Stimulated activated CD8-positive, alpha-beta memory T cell treated with anti-CD3 and anti-CD28 coated beads, Interleukin-2, amount 100 ng/mL, for 1 hour (primary cell): ENCODE measurements at regions not wholly inside any gene's neighbourhood (a gene's known extent, or its start where the extent isn't known, plus 50 kb on each side); places are given as distances from the start of the nearest gene placed in this dataset.
A peak's percentile ranks its signal among the peaks of the same experiment; 100 is the strongest.
"Not testable (repeated sequence)": the region's sequence is repeated elsewhere in the genome, so short reads cannot be mapped to it uniquely, and the experiment has no call there.

Source experiments
- DNase-seq, 2 donors: peaks; one replicate each; pipeline ENCODE4 v3.0.0-alpha.2; 2020; ENCODE audit warnings: low read depth in 2 of 2

GRCh38 chr7:92915348-92915747 is 79.0 kb upstream of the CDK6 start:
- DNase-seq: no peak

- DNase-seq: no peak
These were observed 78.3 kb upstream of the CDK6 start for GRCh38 chr7:92914645-92915044.

- no peak for DNase-seq
These were observed 77.5 kb upstream of the CDK6 start for GRCh38 chr7:92913849-92914248.

- DNase-seq: no peak
These were observed 74.6 kb upstream of the CDK6 start for GRCh38 chr7:92910976-92911375.

- DNase-seq: no peak
These were observed 73.5 kb upstream of the CDK6 start for GRCh38 chr7:92909686-92910475.

GRCh38 chr7:92904244-92905131 is 68.1 kb upstream of the CDK6 start:
- DNase-seq: peak; percentile 56 to 67

GRCh38 chr7:92898798-92899197 is 62.4 kb upstream of the CDK6 start:
- DNase-seq: no peak

GRCh38 chr7:92894857-92895256 is 58.5 kb upstream of the CDK6 start:
- DNase-seq: not testable (repeated sequence)

- DNase-seq: no peak
These were observed 52.7 kb upstream of the CDK6 start for GRCh38 chr7:92889081-92889480.
